ENCODE measurements at regions not wholly inside any gene's neighbourhood (a gene's known extent, or its start where the extent isn't known, plus 50 kb on each side); places are given as distances from the start of the nearest gene placed in this dataset.

- TF ChIP-seq CTCF (conservative IDR thresholded peaks at IDR 0.05) (no peak), EZH2 (IDR thresholded peaks at IDR 0.05; ENCODE audit: low read depth) (no peak)
Measured at GRCh38 chr12:60227916-60228315, 632.1 kb downstream of the SLC16A7 start.
